Ovary (tissue), 7 donors: ENCODE measurements at regions not wholly inside any gene's neighbourhood (a gene's known extent, or its start where the extent isn't known, plus 50 kb on each side); places are given as distances from the start of the nearest gene placed in this dataset.

ENCODE experiments used
- DNase-seq, 5 donors: peaks; one replicate each; pipeline ENCODE4 v3.0.0-alpha.2; 2019 to 2020
- H3K27ac ChIP-seq, 2 donors: fragments of 200-600 bp; one replicate each; pipeline versions ENCODE4 v1.5.1 to v1.8.0; 2019 to 2022
- H3K27me3 ChIP-seq: fragments of 200-600 bp; one replicate; pipeline ENCODE4 v1.8.0; 2022
- H3K36me3 ChIP-seq: fragments of 200-600 bp; sonication (generic); one replicate; pipeline ENCODE4 v1.5.1; 2019
- H3K4me1 ChIP-seq: one replicate; pipeline ENCODE4 v1.8.1; 2013; ENCODE audit warnings: mild to moderate bottlenecking, moderate library complexity; ENCODE audit not compliant: insufficient read depth
- H3K4me3 ChIP-seq: fragments of 200-600 bp; sonication (generic); one replicate; pipeline ENCODE4 v1.5.1; 2017
- H3K9me3 ChIP-seq, 2 donors: fragments of 200-600 bp in 1 of 2; sonication (generic) in 1 of 2; one replicate each; pipeline versions ENCODE4 v1.5.1 to v1.8.1; 2013 to 2019; ENCODE audit warnings: mild to moderate bottlenecking in 1 of 2, moderate library complexity in 1 of 2
- EP300 ChIP-seq: sonication (generic); formaldehyde crosslinking; IDR thresholded peaks from one replicate; pipeline ENCODE4 v1.6.1; 2017; ENCODE audit warnings: antibody characterized with exemption
- POLR2A ChIP-seq: fragments of 450-650 bp; IDR thresholded peaks from one replicate; pipeline ENCODE4 v1.6.1; 2017; ENCODE audit warnings: antibody characterized with exemption, mild to moderate bottlenecking, moderate library complexity
- WGBS, 3 donors: extraction: QIAGEN DNeasy Blood & Tissue Kit in 1 of 3; methylation state at CpG; one replicate each; pipeline versions ENCODE4 v1.1.5 to v1.1.7; 2013 to 2017; 5-methylcytosine and 5-hydroxymethylcytosine counted together
- intact Hi-C, 4 donors: fragments of 100-400 bp; cut with DNase I; formaldehyde crosslinking; loops; one replicate each; pipeline versions ENCODE4 v1.11.0 to v1.15.1; 2022 to 2023
- TF ChIP-seq, protein P1 (sequence below), 3 donors: fragments of 450-650 bp in 2 of 3; fragments of 200-600 bp in 1 of 3; IDR thresholded peaks; one replicate each; pipeline versions ENCODE4 v1.5.1 to v1.8.0; 2016 to 2022; ENCODE audit warnings: antibody characterized with exemption in 3 of 3, mild to moderate bottlenecking in 1 of 3
- donor health status: DM: no; HTN: no; CAD: no; lungs with moderate emphysema.
- donor health status: DM: no; HTN: no; CAD: no.
- donor health status: Bipolar disorder and iron deficiency.
- donor health status: DM: no; HTN: no; CAD: no.
- donor health status: DM: yes; HTN: yes; CAD: no.

DNA sequence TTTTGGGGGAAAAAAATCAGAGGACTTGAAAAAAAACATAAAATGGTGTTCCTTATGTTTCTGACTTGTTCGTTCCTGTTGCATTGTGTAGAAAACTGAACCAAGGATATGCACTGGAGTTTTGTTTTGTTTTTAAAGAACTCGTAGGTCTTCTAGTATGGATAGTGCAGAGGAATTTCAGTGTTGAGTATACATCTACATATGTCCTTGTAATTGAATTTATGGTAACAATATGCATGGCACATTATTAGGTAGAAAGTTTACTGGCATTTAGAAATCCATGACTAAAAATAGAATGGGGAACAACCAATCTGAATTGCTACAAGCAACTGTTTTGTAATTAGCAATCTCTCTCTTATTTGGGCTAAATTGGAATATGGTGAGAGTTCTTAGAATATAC is 188.3 kb upstream of the ZRANB2 start:
- intact Hi-C loops, result no loop called here
- no peaks in the 10 kb centered on the region for H3K4me1 ChIP-seq
- 77 to 88% (median 86%) methylated on average over 2 of the region's 2 CpGs for WGBS, 3 donors
- H3K9me3 ChIP-seq, result no peaks in the 10 kb centered on the region
- TF ChIP-seq POLR2A (no peak), EP300 (no peak)
- TF ChIP-seq, protein P1, sequence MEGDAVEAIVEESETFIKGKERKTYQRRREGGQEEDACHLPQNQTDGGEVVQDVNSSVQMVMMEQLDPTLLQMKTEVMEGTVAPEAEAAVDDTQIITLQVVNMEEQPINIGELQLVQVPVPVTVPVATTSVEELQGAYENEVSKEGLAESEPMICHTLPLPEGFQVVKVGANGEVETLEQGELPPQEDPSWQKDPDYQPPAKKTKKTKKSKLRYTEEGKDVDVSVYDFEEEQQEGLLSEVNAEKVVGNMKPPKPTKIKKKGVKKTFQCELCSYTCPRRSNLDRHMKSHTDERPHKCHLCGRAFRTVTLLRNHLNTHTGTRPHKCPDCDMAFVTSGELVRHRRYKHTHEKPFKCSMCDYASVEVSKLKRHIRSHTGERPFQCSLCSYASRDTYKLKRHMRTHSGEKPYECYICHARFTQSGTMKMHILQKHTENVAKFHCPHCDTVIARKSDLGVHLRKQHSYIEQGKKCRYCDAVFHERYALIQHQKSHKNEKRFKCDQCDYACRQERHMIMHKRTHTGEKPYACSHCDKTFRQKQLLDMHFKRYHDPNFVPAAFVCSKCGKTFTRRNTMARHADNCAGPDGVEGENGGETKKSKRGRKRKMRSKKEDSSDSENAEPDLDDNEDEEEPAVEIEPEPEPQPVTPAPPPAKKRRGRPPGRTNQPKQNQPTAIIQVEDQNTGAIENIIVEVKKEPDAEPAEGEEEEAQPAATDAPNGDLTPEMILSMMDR (IDR thresholded peaks at IDR 0.05), result no peak
- no peaks in the 10 kb centered on the region for H3K36me3 ChIP-seq
- H3K27me3 ChIP-seq, result no peaks in the 10 kb centered on the region
- no peak for DNase-seq
- no peak overlapping the region for H3K27ac ChIP-seq
- H3K4me3 ChIP-seq, result no peak overlapping the region

DNA sequence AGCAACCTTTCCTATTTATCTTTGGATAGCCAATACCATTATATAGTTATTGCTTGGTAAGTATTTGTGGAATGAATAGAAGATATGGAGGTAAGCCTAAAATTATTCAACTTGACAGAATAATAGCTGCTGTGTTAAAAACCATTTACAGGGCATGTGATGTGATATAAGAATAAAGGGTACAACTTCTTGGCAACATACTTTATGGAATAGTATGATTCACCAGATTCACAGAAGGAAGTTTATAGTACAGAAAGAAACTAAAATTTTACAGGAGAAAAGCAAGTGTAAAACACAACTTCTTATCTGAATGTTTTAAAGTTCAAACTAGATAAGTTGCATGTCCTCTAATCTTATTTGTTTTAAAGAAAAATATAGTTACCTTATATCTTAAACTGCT is 186.4 kb upstream of the ZRANB2 start:
- no peaks in the 10 kb centered on the region for H3K9me3 ChIP-seq
- no peaks in the 10 kb centered on the region for H3K36me3 ChIP-seq
- H3K4me3 ChIP-seq, result no peak overlapping the region
- DNase-seq, result no peak
- no peak overlapping the region for H3K27ac ChIP-seq
- no peak for TF ChIP-seq EP300
- no peak for TF ChIP-seq POLR2A
- H3K27me3 ChIP-seq, result no peaks in the 10 kb centered on the region
- H3K4me1 ChIP-seq, result no peaks in the 10 kb centered on the region
- intact Hi-C loops, result no loop called here

DNA sequence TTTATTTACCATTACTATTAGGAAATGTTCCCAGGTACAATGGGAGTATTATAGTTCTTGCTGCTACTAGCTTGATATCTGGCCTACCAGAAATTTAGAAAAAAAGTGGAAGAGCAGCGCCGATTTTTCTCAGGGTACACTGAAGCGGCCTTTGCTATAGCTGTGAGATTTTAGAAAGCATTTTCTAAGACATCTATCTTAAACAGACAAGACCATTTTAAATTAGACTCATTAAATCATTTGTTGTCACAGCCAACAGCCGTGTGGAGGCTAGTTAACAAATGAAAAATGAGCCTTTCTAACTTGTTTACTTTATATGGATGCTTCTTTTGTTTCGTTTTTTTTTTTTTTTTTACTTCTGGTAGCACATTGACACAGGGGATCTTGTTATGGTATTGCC is 183.2 kb upstream of the ZRANB2 start:
- Histone ChIP-seq H3K27ac (no peak overlapping the region), H3K4me3 (no peak overlapping the region), H3K36me3 (no peaks in the 10 kb centered on the region), H3K27me3 (no peaks in the 10 kb centered on the region), H3K4me1 (no peaks in the 10 kb centered on the region), H3K9me3 (no peaks in the 10 kb centered on the region)
- intact Hi-C loops, result no loop called here
- 73 to 78% (median 76%) methylated on average over 5 of the region's 5 CpGs for WGBS, 3 donors
- no peak for DNase-seq
- TF ChIP-seq, protein P1 (IDR thresholded peaks at IDR 0.05), result no peak
- TF ChIP-seq POLR2A (no peak), EP300 (no peak)

DNA sequence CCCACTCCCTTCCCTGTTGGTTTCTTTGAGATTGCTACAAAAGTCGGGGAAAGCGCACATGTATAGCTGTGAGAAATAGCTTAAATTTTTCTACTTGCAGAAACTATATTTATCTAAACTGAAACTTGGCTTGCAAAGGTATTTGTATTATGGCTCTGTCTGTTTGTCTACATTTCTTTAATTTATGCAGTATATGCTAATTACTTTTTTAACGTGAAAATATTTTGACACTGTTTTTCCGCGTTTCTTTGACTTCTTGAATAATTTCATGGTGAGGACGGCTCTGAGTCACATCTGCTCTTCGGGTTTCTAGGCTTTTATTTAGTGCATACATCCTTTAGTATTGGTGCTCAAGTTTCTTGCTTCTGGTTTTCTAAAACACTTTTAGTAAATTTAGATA is 182.1 kb upstream of the ZRANB2 start:
- DNase-seq, result no peak
- intact Hi-C loops, result no loop called here
- Histone ChIP-seq H3K36me3 (no peaks in the 10 kb centered on the region), H3K27me3 (no peaks in the 10 kb centered on the region), H3K27ac (no peak overlapping the region), H3K9me3 (no peaks in the 10 kb centered on the region), H3K4me1 (no peaks in the 10 kb centered on the region), H3K4me3 (no peak overlapping the region)
- TF ChIP-seq, protein P1 (IDR thresholded peaks at IDR 0.05), result no peak
- TF ChIP-seq EP300 (no peak), POLR2A (no peak)
- WGBS, 3 donors, result 58 to 73% (median 72%) methylated on average over 7 of the region's 7 CpGs

DNA sequence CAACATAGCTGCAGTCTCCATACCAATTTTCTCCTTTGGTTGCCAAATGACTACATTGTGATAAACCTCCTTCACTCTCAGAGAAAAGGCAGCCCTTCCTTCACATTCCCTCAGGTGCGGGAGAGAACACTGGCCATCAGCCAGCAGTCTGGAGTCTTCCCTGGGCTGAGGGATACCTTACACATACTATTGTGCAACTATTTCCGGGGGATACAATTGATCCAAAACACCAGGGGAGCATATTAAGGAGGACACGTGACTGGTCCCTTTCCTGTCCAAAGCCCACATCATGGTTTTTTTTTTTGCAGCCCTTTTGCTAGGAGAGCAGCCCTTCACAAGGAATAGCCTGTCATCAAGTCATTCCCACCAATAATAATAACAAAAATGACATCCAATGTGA is 172.1 kb upstream of the ZRANB2 start:
- TF ChIP-seq EP300, result no peak

DNA sequence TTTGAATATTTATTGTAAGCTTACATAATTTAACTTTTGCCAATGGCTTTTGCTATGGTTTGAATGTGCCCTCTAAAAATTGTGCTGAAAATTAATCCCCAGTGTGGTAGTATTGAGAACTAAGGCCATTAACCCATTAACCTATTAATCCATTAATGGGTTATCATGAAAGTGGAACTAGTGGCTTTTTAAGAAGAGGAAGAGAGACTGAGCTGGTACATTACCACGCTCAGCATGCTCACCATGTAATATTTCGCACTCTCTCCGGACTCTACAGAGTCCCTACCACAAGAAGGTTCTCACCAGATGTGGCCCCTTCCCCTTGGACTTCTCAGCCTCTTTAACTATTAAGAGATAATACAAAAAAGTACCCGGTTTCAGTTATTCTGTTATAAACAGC is 164.4 kb upstream of the ZRANB2 start:
- Histone ChIP-seq H3K9me3 (no peaks in the 10 kb centered on the region), H3K4me1 (no peaks in the 10 kb centered on the region), H3K27me3 (no peaks in the 10 kb centered on the region), H3K27ac (no peak overlapping the region), H3K36me3 (no peaks in the 10 kb centered on the region), H3K4me3 (no peak overlapping the region)
- no peak for DNase-seq
- intact Hi-C loops, result no loop called here
- TF ChIP-seq, protein P1 (IDR thresholded peaks at IDR 0.05), result no peak
- TF ChIP-seq EP300, result no peak
- TF ChIP-seq POLR2A, result no peak
- WGBS, 3 donors, result 89 to 91% (median 90%) methylated on average over 4 of the region's 4 CpGs

More for the DNA sequence above, 172.1 kb upstream of the ZRANB2 start:
- no peak overlapping the region for H3K4me3 ChIP-seq
- WGBS, 3 donors, result 60 to 67% (median 63%) methylated on average over 3 of the region's 3 CpGs
- no peak overlapping the region for H3K27ac ChIP-seq
- intact Hi-C loops, result no loop called here
- no peaks in the 10 kb centered on the region for H3K4me1 ChIP-seq
- no peak for DNase-seq
- no peaks in the 10 kb centered on the region for H3K36me3 ChIP-seq
- no peaks in the 10 kb centered on the region for H3K9me3 ChIP-seq
- no peaks in the 10 kb centered on the region for H3K27me3 ChIP-seq
